GM21717 (cell line): ENCODE measurements at regions not wholly inside any gene's neighbourhood (a gene's known extent, or its start where the extent isn't known, plus 50 kb on each side); places are given as distances from the start of the nearest gene placed in this dataset.

Experiments used
- ATAC-seq: cut with Tn5 transposase; IDR thresholded peaks from one replicate; pipeline ENCODE4 v1.9.1; 2021; ENCODE audit warnings: mild to moderate bottlenecking, moderate library complexity; ENCODE audit not compliant: unreplicated experiment

- ATAC-seq = no peak
These were observed 161.7 kb upstream of the UBE2E1 start for GRCh38 chr3:23644099-23644498.

- no peak for ATAC-seq
These were observed 161.1 kb upstream of the UBE2E1 start for GRCh38 chr3:23644676-23645075.

GRCh38 chr3:23645533-23646183, 160.1 kb upstream of the UBE2E1 start:
- no peak for ATAC-seq

GRCh38 chr3:23646184-23646920, 159.4 kb upstream of the UBE2E1 start:
- ATAC-seq = no peak

GRCh38 chr3:23647706-23648258, 158.0 kb upstream of the UBE2E1 start:
- no peak for ATAC-seq

GRCh38 chr3:23648326-23648995, 157.3 kb upstream of the UBE2E1 start:
- ATAC-seq = no peak

GRCh38 chr3:23648996-23649395, 156.8 kb upstream of the UBE2E1 start:
- ATAC-seq = no peak

- ATAC-seq = no peak
These were observed 156.3 kb upstream of the UBE2E1 start for GRCh38 chr3:23649448-23649847.

GRCh38 chr3:23650371-23651140, 155.2 kb upstream of the UBE2E1 start:
- ATAC-seq = no peak

- ATAC-seq = peak; percentile 97
These were observed 151.9 kb upstream of the UBE2E1 start for GRCh38 chr3:23653647-23654525.

- ATAC-seq = no peak
These were observed 151.2 kb upstream of the UBE2E1 start for GRCh38 chr3:23654571-23654970.

GRCh38 chr3:23655749-23656148, 150.0 kb upstream of the UBE2E1 start:
- no peak for ATAC-seq

GRCh38 chr3:23656199-23656598, 149.6 kb upstream of the UBE2E1 start:
- no peak for ATAC-seq

- no peak for ATAC-seq
These were observed 148.9 kb upstream of the UBE2E1 start for GRCh38 chr3:23656821-23657220.

- ATAC-seq = no peak
These were observed 148.1 kb upstream of the UBE2E1 start for GRCh38 chr3:23657647-23658046.

GRCh38 chr3:23659274-23659673, 146.5 kb upstream of the UBE2E1 start:
- ATAC-seq = peak; percentile 69

GRCh38 chr3:23659840-23660430, 145.8 kb upstream of the UBE2E1 start:
- no peak for ATAC-seq

- no peak for ATAC-seq
These were observed 143.6 kb upstream of the UBE2E1 start for GRCh38 chr3:23662079-23662617.

GRCh38 chr3:23663246-23663645, 142.5 kb upstream of the UBE2E1 start:
- ATAC-seq = no peak
